ENCODE measurements at regions not wholly inside any gene's neighbourhood (a gene's known extent, or its start where the extent isn't known, plus 50 kb on each side); places are given as distances from the start of the nearest gene placed in this dataset.
"Not testable (repeated sequence)": the region's sequence is repeated elsewhere in the genome, so short reads cannot be mapped to it uniquely, and the experiment has no call there.

GRCh38 chr11:134866981-134867675 lies 455.1 kb upstream of the B3GAT1 start:
- no peak for DNase-seq (ENCODE audit: low spot score)

GRCh38 chr11:134866215-134866614 lies 454.2 kb upstream of the B3GAT1 start:
- no peak for DNase-seq (ENCODE audit: low spot score)

GRCh38 chr11:134864968-134865305 lies 452.9 kb upstream of the B3GAT1 start:
- DNase-seq (ENCODE audit: low spot score), result no peak

GRCh38 chr11:134864233-134864967 lies 452.4 kb upstream of the B3GAT1 start:
- DNase-seq (ENCODE audit: low spot score), result no peak

GRCh38 chr11:134863294-134863693 lies 451.3 kb upstream of the B3GAT1 start:
- DNase-seq (ENCODE audit: low spot score), result no peak

GRCh38 chr11:134862587-134863195 lies 450.6 kb upstream of the B3GAT1 start:
- no peak for DNase-seq (ENCODE audit: low spot score)

- no peak for DNase-seq (ENCODE audit: low spot score)
These were observed 450.1 kb upstream of the B3GAT1 start for GRCh38 chr11:134862105-134862502.

GRCh38 chr11:134861490-134862104 lies 449.6 kb upstream of the B3GAT1 start:
- no peak for DNase-seq (ENCODE audit: low spot score)

- DNase-seq (ENCODE audit: low spot score), result no peak
These were observed 446.9 kb upstream of the B3GAT1 start for GRCh38 chr11:134858783-134859480.

GRCh38 chr11:134857035-134857434 lies 445.0 kb upstream of the B3GAT1 start:
- no peak for DNase-seq (ENCODE audit: low spot score)

GRCh38 chr11:134856056-134856971 lies 444.3 kb upstream of the B3GAT1 start:
- DNase-seq (ENCODE audit: low spot score), result no peak

GRCh38 chr11:134853992-134854991 lies 442.2 kb upstream of the B3GAT1 start:
- DNase-seq (ENCODE audit: low spot score), result no peak

- DNase-seq (ENCODE audit: low spot score), result not testable (repeated sequence)
These were observed 439.6 kb upstream of the B3GAT1 start for GRCh38 chr11:134851503-134852224.

GRCh38 chr11:134850566-134850965 lies 438.5 kb upstream of the B3GAT1 start:
- DNase-seq (ENCODE audit: low spot score), result no peak

GRCh38 chr11:134849833-134850232 lies 437.8 kb upstream of the B3GAT1 start:
- no peak for DNase-seq (ENCODE audit: low spot score)

GRCh38 chr11:134847083-134847715 lies 435.2 kb upstream of the B3GAT1 start:
- DNase-seq (ENCODE audit: low spot score), result no peak

GRCh38 chr11:134846328-134847082 lies 434.5 kb upstream of the B3GAT1 start:
- DNase-seq (ENCODE audit: low spot score), result no peak

Measured in globus pallidus (tissue), 1 donor.